ENCODE measurements at regions not wholly inside any gene's neighbourhood (a gene's known extent, or its start where the extent isn't known, plus 50 kb on each side); places are given as distances from the start of the nearest gene placed in this dataset.
"Not testable (repeated sequence)": the region's sequence is repeated elsewhere in the genome, so short reads cannot be mapped to it uniquely, and the experiment has no call there.

DNA sequence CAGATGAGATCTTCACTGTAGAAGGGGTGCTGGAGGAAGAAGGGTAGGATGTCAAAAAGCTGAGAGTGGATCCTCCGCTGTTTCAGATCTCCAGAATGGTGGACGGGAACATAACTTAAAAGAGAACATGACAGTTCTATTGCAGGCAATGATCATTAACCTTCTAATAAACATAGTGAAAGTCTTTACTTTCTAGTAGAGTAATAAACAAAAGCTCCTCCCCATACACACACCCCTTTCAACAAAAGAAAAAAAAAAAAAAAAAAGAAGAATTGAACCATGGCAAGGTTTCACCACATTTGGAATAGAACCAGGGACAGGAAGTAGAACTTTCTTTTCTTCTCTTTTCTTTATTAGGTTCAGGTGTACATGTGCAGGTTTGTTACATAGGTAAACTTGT is 768.1 kb upstream of the RIOK2 start:
- no peak for DNase-seq

DNA sequence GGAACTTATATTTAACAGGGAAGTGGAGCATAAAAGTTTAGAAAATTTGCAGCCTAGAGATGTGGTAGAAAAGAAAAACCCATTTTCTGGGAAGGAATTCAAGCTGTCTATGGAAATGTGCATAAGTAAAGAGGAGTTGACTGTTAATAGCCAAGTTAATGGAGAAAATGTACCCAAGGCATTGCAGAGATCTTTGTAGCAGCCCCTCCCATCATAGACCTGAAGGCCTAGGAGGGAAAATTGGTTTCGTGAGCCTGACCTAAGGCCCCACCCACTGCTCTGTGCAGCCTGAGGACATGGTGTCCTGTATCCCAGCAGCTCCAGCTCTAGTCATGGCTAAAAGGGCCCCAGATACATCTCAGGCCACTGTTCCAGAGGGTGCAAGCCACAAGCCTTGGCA is 772.4 kb upstream of the RIOK2 start:
- DNase-seq, result no peak

DNA sequence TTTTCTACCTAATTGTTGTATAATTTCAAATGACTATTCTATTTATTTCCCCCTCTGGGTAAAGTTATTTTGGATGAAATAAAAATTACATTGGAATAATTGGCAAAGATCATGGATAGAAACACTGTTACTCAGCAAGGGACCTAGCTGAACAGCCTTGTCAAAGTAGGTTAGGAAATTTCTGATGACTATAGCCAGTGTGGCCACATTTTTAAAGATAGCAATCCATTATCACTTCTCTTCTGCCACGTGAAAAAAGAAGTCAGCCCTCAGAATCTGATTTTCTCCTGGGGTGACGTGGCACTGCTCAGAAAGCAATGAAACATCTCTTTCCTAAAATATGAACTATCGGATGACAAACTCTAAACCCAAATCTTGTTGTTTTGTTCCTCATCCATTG is 784.2 kb upstream of the RIOK2 start:
- DNase-seq, result no peak

DNA sequence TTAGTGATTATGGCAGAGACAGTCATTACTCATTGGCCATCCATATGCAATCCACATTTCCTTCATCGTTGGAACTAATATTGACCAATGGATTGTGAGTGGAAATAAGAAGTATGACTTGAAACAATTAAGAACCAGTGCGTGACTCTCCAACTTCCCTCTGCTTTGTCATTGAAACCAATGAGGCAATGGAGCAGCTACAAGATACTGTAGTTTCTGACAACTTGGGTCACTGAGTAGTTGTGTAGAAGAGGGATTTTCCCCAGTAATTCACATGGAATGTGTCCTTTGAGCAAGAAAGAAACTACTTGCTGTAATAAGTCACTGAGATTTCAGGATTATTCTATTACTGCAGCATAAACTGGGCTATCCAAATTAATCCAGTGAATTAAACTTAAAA is 785.3 kb upstream of the RIOK2 start:
- no peak for DNase-seq

DNA sequence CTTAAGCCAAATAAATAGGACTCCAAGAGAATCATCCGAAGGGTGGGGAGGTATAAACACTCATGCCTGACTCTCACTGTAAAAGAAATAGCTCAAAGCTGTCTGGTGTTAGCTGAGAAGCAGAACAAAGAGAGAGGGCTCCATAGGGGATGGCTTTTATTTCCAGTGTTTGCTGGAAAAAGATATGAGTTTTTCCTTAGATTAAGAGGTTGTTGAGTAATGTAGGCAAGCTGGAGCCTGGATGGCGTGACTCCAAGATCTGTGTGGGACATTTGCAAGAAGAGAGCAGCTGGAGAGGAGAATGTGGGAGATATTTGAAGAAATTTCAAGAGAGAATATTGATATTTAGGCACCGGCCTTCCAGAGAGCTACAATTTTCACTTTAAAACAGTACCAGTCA is 793.7 kb upstream of the RGMB start:
- DNase-seq, result peak; percentile 11

DNA sequence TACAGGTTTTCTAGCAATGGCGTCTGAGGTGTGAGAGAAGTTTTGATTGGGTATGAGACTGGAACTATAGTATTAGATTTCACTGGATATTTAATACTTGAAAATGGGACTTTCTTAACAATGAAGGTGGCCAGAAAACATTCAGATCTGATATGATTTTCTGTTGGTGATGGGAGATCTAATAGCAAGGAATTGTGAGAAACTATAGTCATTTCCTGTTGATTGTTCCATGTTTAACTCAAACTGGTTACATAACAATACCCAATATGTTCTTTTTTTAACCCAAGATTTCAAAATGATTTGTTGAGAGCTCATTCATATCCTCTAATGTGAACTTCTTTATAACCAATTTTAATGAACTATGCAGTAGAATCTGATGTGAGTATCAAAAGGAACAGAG is 793.2 kb upstream of the RGMB start:
- no peak for DNase-seq

DNA sequence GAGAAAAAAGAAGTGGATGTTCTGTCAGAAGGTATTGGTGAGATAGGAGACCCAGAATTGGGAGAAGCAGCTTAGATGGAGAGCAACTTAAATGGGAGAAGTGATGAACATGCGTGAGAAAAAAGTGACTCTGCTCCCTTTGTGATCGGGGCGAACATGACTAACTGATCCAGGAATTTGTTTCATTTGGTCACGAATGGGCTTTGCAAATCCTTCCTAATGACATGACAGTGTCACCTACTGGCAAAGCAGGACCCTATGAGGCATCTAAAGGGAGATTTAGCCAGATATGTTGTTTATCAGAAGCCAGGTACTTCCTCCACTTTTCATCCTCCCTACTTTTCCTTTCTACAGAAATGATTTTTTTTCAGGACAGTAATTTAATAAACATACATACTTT is 787.4 kb upstream of the RGMB start:
- DNase-seq, result peak; percentile 86

DNA sequence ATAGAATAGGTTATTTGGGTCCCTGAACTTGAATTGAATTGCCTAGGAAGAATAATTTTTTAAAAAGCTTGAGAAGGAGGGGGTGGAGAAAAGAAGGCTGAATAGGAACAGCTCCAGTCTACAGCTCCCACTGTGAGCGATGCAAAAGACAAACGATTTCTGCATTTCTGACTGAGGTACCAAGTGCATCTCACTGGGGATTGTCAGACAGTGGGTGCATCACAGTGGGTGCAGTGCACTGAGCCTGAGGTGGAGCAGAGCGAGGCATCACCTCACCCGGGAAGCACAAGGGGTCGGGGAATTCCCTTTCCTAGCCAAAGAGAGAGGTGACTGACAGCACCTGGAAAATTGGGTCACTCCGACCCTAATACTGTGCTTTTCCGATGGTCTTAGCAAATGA is 782.2 kb upstream of the RGMB start:
- DNase-seq, result no peak

DNA sequence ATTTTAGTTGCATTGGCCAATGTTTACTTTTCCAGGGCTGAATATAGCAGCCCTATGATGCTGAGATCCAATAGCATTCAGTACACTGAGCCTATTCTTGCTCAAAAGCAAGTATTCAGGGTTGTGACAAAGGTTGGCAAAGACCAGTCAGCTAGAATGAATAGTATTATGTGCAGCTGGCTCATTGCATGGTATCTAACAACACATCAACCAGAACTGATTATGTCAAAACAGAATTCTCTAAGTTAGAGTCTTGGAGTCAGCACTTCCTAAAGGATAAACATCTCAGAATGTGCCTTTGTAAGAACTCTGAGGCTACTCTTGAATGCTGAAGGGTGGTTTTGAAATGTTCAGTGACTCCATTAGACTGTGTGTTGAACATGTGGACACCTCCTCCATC is 774.5 kb upstream of the RGMB start:
- DNase-seq, result no peak

DNA sequence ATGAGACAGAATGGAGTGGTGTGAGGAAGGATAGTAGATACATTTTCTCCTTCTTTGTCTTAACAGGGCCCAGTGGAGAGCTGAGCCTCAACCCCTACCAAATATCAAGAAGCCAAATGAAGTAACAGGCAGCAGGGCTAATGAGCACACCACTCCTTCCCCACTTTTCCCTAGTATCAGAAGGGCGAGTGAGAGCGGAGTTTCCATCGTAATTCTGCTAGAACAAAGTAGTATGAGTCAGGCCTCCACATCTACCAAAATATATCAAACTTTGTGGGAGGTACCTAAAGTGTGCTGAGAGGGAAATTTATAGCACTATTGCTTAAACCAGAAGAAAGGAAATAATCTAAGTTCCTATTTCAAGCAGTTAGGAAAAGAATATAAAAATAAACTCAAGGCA is 769.0 kb upstream of the RGMB start:
- no peak for DNase-seq

DNA sequence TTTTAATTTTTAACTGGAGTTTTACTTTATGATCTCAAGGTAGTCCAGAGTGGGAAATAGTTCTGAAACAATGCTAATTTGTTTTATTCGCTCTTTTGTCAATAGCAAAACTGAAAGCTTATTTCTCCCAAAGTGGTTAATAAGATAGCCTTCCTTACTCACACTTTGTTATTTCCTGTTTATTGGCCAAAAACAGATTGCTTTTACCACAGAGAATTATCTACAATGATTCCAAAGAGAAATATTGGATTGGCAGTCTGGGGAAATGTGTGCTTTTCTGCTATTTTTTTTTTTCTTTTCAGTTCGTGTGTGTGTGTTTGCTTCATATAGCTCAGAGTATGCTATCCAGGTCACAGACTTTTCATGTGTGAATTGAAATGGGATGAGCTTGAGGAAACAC is 756.7 kb upstream of the RGMB start:
- DNase-seq, result no peak

DNA sequence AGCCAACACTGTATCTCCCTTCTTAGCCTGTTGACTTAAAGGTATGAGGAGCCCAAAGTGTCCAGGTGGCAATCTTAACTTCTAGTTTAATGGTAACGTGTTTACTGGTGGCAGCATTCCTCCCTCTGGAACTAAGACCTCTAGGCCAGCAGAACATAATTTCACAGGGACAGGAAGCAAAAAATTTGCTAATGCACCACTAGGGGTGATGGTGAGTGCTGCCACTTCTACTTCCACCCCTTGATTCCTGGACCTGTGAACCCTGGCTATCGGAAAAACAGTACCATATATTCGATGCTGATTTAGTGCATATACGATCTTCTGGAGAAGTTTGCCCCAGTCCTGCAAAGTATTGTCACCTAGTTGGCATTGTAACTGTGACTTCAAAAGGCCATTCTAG is 743.2 kb upstream of the RGMB start:
- not testable (repeated sequence) for DNase-seq

DNA sequence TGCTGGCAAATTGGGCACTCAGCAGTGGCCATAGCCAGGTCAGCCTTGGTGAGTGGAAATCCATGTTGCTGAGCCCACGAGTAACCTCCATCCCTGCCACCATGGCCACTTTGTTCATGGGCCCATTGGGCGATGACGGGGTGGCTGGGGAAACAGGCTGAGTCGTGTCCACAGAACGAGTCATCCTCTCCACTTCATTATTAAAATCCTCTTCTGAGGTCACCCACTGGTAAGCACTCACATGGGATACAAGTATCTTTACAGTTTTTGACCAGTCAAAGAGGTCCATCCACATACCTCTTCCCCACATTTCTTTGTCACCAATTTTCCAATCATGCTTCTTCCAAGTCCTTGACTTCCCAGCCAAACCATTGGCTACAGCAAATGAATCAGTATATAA is 742.4 kb upstream of the RGMB start:
- DNase-seq, result peak; percentile 14

DNA sequence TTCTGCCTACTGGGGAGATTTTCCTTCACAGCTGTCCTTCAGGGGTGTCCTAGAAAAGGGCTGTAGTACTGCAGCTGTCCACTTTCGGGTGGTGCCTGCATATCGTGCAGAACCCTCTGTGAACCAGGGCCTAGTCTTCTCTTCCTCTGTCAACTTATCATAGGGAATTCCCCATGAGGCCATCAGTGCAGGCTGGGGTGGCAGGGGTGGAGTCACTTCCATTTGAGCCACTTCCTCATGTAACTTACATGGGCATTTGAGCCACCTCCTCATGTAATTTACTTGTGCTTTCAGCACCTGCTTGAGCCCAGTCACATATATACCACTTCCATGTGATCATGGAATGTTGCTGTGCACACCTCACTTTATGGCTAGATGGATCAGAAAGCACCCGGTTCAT is 742.0 kb upstream of the RGMB start:
- no peak for DNase-seq

DNA sequence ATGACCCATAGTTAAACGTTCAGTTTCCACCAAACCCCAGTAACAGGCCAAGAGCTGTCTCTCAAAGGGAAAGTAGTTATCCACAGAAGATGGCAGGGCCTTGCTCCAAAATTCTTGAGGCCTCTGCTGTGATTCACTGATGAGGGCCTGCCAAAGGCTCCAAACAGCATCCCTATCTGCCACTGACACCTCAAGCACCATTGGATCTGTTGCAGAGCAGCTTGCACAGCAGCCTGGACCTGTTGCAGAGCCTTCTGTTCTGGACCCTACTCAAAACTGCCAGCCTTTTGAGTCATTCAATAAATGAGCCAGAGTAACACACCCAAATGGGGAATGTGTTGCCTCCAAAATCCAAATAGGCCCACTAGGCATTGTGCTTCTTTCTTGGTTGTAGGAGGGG is 741.5 kb upstream of the RGMB start:
- DNase-seq, result no peak

DNA sequence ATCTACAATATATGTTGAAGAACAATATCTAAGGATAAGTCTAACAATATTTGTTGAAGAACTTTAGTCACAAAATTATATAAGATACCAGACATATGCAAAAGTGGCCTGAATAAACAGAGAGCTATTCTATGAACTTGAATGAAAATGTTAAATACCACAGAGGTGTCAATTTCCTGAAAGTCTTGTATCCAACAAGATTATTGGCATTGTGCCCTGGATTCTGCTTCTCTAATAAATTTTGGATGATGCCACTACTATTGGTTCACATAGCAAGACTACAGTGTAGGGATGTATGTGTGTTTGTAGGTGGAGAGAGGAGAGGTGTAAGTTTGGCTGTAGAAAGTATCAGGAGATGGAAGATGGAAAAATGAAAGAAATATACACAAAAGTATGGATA is 731.8 kb upstream of the RGMB start:
- DNase-seq, result no peak

DNA sequence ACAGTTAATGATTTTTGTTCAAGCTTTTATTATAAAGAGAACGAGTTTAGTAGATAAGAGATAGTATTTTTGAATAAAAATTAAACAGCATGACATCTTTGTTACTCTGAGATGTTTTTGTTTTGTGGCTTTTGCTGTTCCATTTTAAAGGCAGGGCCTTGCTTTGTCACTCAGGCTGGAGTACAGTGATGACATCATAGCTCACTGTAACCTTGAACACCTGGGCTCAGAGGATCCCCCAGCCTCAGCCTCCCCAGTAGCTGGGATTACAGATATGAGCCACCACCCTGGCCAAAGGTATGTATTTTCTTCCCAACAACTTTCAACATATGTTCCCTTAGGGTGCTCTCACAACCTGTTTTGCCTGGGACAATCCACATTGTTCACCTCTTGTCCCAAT is 730.9 kb upstream of the RGMB start:
- no peak for DNase-seq

DNA sequence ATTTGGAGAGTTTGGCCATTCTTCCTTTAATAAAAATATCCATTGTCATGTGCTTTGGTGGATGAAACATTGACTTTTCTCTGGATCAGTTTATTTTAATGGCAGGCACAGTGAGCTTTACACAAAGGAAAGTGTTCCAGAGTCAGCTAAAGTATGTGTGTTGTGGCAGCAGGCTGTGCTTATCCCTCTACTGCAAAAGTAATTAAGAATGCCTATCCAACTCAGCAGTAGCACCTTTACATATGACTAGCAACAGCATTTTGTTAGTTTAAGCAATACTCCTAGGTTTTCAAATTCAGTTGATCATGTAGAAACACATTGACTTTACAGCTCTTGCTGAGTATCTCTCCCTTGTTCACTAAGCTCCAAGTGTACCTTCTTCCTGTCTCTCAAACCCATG is 730.5 kb upstream of the RGMB start:
- no peak for DNase-seq

DNA sequence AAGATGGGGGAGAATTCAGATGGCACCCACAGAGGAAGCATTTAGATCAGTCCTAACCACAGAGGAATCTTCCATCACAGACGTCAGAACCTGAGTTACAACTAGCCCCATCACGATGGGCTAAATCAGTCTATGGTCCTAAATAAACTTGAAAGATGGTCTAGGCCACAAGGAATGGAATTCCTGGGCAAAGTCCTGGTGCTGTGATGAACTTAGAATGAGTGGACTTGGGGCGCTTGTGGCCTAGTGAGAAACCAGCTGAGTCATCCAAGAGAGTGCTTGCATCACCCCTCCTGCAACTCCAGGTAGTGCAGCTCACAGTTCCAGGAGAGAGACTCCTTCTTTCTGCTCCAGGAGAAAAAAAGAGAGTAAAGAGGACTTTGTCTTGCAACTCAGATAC is 722.9 kb upstream of the RGMB start:
- DNase-seq, result peak; percentile 41

DNA sequence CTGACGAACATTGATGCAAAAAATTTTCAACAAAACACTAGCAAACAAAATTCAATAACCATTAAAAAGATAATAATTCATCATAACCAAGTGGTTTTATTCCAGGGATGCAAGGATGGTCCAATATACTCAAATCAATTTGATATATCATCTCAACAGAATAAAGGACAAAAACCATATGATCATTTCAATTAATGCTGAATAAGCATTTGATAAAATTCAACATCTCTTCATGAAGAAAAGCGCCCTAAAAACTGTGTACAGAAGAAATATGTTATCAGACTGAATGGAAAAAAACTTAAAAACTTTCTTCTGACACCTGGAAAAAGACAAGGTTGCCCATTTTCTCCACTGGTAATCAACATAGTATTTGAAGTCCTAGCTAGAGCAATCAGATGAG is 720.3 kb upstream of the RGMB start:
- no peak for DNase-seq

DNA sequence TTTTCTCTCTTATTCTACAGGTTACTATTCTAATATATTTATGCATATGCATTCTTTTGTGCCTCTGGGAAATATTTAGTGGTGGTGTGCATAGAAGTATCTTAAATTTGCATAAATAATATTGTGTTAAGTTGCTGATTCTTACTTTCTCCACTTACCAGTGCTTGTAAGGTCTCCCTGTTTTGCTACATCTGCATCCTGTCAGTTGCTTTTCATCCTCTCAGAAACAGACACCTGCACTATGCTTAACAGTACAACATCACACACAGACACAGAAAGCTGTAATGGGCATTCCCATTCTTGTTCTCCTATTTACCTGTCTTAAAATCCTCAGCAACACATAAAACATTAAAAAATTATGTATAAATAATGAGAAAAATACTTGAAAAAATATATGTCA is 713.3 kb upstream of the RGMB start:
- no peak for DNase-seq

DNA sequence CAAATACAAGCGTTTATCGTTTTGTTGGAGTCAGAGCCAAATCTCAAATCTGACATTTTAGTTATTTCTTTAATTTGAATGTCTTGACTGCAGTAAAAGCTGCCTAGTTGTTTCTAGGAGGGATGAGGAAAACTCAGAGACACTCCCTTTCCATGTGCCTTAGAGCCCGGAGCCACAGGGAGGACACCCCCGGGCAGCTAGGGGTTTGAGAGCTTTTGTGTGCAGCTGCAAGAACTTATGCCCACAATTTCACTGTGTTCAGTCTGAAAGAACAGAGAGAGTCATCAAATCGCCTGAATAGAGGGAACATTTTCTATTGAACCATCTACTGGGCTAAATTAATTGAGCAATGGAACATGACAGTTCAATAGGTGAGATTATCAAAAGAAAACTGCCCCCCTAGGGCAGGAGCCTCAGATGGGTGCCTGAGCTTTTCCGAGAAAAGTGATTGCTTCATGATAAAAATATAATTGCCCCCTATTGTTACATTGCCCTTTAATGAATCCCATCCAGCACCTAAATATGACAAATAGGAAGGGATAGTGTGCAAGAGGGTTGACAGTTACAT is 709.3 kb upstream of the RGMB start:
- no peak for DNase-seq

DNA sequence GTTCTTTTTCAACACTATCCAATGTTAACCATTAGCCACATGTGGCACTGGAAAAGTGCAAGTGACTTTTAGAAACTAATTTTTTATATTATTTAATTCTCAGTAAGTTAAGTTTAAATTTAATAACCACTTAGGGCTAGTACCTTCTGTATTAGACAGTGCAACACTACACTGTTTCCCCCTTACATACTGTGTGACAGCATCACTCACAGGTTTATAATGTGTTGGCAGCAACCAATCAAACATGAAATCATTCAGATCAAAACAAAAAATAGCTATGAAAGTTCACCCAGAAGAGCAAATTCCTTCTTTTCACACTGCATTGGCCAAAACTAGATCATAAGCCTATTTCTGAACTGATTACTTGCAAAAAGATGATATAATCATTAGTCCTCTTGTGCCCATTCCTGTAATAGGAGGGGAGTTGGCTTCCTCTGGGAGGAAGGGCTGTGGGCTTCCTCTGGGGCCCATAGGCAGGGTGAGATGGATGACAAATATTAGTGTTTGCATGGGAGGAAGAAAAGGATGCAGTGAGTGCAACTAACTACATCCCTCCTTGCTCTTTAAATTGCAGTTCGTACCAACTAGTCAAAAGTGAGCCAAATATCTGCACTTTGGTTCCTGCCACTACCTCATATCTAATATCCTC is 708.1 kb upstream of the RGMB start:
- DNase-seq, result peak; percentile 34

DNA sequence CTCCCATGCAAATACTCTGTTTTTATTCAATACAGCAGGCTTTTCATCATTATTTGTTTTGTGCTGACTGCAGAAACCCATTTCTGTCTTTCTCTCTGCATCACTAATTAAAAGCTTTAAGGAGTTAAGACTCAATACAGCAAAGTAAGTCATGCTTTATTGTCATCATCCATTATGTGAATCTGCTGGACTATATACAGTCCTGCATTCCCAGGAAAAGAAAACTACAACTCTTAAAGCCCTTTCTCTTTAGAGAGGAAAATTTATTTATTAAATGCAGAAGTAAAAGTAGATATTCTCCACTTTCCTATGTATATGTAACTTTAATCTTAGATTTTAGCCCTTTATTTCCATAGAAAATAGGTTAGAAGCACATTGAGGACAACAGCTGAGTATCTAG is 706.6 kb upstream of the RGMB start:
- DNase-seq, result no peak

DNA sequence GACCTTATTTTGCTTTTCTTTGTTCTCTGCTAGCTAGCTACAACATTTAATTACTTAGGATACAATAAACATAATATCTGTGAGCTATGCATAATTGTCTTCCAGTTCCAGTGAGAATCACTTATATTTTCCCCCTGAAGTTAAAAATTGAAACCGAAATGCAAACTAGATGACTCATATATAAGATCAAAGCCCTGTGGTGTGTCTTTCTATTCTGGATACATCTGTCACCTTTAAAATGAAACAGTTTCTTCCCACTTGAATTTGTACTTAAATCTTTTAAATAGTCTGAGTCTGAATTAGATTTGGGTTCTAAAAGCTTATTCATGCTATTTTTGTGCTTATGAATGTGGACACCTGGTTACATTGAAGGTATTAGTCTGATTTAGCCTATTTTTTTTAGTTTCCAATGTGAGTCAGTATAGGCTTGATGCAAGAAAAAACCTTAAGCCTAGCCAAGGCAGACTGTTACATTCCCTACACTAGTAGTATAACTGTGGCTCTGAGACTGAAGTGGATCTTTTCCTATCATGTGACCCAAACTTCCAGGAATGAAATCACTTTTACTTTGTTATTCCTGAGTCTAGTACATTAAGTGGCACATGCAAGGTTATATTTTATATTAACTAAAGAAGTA is 703.5 kb upstream of the RGMB start:
- no peak for DNase-seq

Data from fibroblast of skin of back (primary cell).